WTC11 (cell line): ENCODE measurements at regions not wholly inside any gene's neighbourhood (a gene's known extent, or its start where the extent isn't known, plus 50 kb on each side); places are given as distances from the start of the nearest gene placed in this dataset.

ENCODE experiments used
- CTCF ChIP-seq: fragments of 200-600 bp; IDR thresholded peaks from 2 replicates; pipeline ENCODE4 v1.8.0; 2022; ENCODE audit warnings: antibody characterized with exemption
- ERG ChIP-seq: fragments of 250-450 bp; sonication (Bioruptor Pico); IDR thresholded peaks from 2 replicates; pipeline ENCODE4 v1.8.0; 2021; ENCODE audit warnings: mild to moderate bottlenecking
- FOXJ3 ChIP-seq: sonication (generic); formaldehyde crosslinking; IDR thresholded peaks from 2 replicates; pipeline ENCODE4 v1.9.0; 2021; ENCODE audit warnings: missing genetic modification reagents, mild to moderate bottlenecking, borderline replicate concordance
- KAT7 ChIP-seq: sonication (generic); formaldehyde crosslinking; IDR thresholded peaks from 2 replicates; pipeline ENCODE4 v1.8.1; 2023; ENCODE audit warnings: missing genetic modification reagents, mild to moderate bottlenecking, borderline replicate concordance
- MAX ChIP-seq: sonication (generic); formaldehyde crosslinking; IDR thresholded peaks from 2 replicates; pipeline ENCODE4 v1.8.0; 2022; ENCODE audit warnings: mild to moderate bottlenecking, missing genetic modification reagents
- NFYB ChIP-seq: sonication (generic); formaldehyde crosslinking; conservative IDR thresholded peaks from 2 replicates; pipeline ENCODE4 v1.8.0; 2022; ENCODE audit warnings: low read depth, missing genetic modification reagents
- RELA ChIP-seq: sonication (generic); formaldehyde crosslinking; IDR thresholded peaks from 2 replicates; pipeline ENCODE4 v1.8.1; 2022; ENCODE audit warnings: missing genetic modification reagents, mild to moderate bottlenecking, borderline replicate concordance
- SP1 ChIP-seq: sonication (generic); formaldehyde crosslinking; conservative IDR thresholded peaks from 2 replicates; pipeline ENCODE4 v1.8.1; 2022; ENCODE audit warnings: missing genetic modification reagents
- ZMAT4 ChIP-seq: fragments of 250-450 bp; sonication (Bioruptor Pico); IDR thresholded peaks from 2 replicates; pipeline ENCODE4 v1.9.0; 2021; ENCODE audit warnings: mild to moderate bottlenecking
- ZNF263 ChIP-seq: sonication (generic); formaldehyde crosslinking; IDR thresholded peaks from 2 replicates; pipeline ENCODE4 v1.8.1; 2022; ENCODE audit warnings: low read depth, mild to moderate bottlenecking, moderate library complexity, missing genetic modification reagents
- ZNF416 ChIP-seq: fragments of 250-450 bp; sonication (Bioruptor Pico); IDR thresholded peaks from 2 replicates; pipeline ENCODE4 v1.9.0; 2021; ENCODE audit warnings: mild to moderate bottlenecking, inconsistent platforms
- ZNF512 ChIP-seq: sonication (generic); formaldehyde crosslinking; IDR thresholded peaks from 2 replicates; pipeline ENCODE4 v1.8.1; 2022; ENCODE audit warnings: missing genetic modification reagents, borderline replicate concordance

- TF ChIP-seq CTCF = no peak
- no peak for TF ChIP-seq ERG
- no peak for TF ChIP-seq RELA (CRISPR knock-in tag)
- TF ChIP-seq MAX (CRISPR knock-in tag) = no peak
- no peak for TF ChIP-seq SP1 (CRISPR knock-in tag)
- no peak for TF ChIP-seq NFYB (CRISPR knock-in tag)
- no peak for TF ChIP-seq ZNF416 (CRISPR knock-in tag)
- TF ChIP-seq FOXJ3 (CRISPR knock-in tag) = no peak
- no peak for TF ChIP-seq ZNF512 (CRISPR knock-in tag)
- TF ChIP-seq ZNF263 (CRISPR knock-in tag) = no peak
- TF ChIP-seq KAT7 = no peak
- no peak for TF ChIP-seq ZMAT4
Observed at GRCh38 chr10:64598600-64598999, 1077.4 kb downstream of the REEP3 start.
